Gastrocnemius medialis (tissue), 4 donors: ENCODE measurements at regions not wholly inside any gene's neighbourhood (a gene's known extent, or its start where the extent isn't known, plus 50 kb on each side); places are given as distances from the start of the nearest gene placed in this dataset.

Experiments used
- CTCF ChIP-seq, 5 experiments: fragments of 450-650 bp in 3 of 5; fragments of 200-600 bp in 2 of 5; sonication (generic) in 2 of 5; IDR thresholded peaks in 4 of 5; conservative IDR thresholded peaks in 1 of 5; 1 replicate in 4 of 5; 2 replicates in 1 of 5; pipeline ENCODE4 v1.5.1; 2016 to 2019; ENCODE audit warnings: antibody characterized with exemption in 5 of 5, mild to moderate bottlenecking in 3 of 5, moderate library complexity in 3 of 5
- POLR2A ChIP-seq, 2 donors: fragments of 450-650 bp; IDR thresholded peaks; one replicate each; pipeline ENCODE4 v1.6.1; 2017; ENCODE audit warnings: antibody characterized with exemption in 2 of 2, mild to moderate bottlenecking in 2 of 2, moderate library complexity in 2 of 2

DNA sequence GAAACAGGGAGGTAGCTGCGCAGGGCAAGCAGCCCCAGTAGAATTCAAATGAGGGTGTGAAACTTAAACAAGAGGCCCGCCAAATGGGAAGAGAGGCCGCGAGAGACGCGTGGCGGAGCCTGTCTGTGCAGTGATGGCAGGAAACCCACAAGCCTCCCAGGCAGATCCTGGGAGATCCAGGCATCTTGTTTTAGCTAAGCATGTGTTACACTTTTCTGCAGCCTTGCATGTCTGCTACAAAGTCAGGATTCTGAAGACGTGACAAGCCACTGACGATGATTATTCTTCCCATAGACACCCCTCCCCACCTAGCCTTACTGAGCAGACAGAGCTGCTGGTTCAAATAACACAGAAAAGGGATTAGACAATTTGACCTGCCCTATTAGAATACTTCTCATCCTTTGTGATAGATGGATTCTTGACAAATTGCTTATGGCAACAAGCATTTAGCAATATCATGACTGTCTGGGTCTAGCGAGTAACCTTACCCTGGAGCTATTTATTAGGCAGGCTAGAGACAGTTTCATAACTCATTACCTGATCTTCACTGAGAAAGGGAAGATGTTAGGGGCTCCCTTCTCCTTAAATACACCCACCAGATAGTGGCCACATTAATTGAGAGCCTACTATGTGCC is 185.2 kb upstream of the IRS2 start:
- TF ChIP-seq CTCF (IDR thresholded peaks at IDR 0.05 in 4 of 5, conservative IDR thresholded peaks at IDR 0.05 in 1 of 5) = no peak
- no peak for TF ChIP-seq POLR2A (IDR thresholded peaks at IDR 0.05)
